OCI-LY3 (cell line): ENCODE measurements at regions not wholly inside any gene's neighbourhood (a gene's known extent, or its start where the extent isn't known, plus 50 kb on each side); places are given as distances from the start of the nearest gene placed in this dataset.
"Not testable (repeated sequence)": the region's sequence is repeated elsewhere in the genome, so short reads cannot be mapped to it uniquely, and the experiment has no call there.

Experiments
- H2AFZ ChIP-seq: fragments of 200-600, 300-600 bp; shearing (Covaris generic); 2 replicates; pipeline ENCODE4 v1.6.0; 2014; ENCODE audit warnings: antibody characterized with exemption, low read depth, low read length
- H3K27ac ChIP-seq: fragments of 200-600, 300-600 bp; sonication (generic); 2 replicates; pipeline ENCODE4 v1.5.1; 2014; ENCODE audit warnings: mild to moderate bottlenecking, low read length, moderate library complexity, mixed read lengths
- H3K27me3 ChIP-seq: fragments of 200-600, 300-600 bp; sonication (generic); 2 replicates; pipeline ENCODE4 v1.6.1; 2014; ENCODE audit warnings: low read depth, low read length, mixed read lengths
- H3K36me3 ChIP-seq: fragments of 200-600, 300-600 bp; sonication (generic); replicated peaks from 2 replicates; pipeline ENCODE3; 2014; ENCODE audit warnings: low read depth, low read length, mixed read lengths
- H3K4me1 ChIP-seq: fragments of 300-600, 200-600 bp; sonication (generic); 2 replicates; pipeline ENCODE4 v1.6.1; 2014; ENCODE audit warnings: low read length, mixed read lengths
- H3K4me2 ChIP-seq: fragments of 200-600, 300-600 bp; sonication (generic); 2 replicates; pipeline ENCODE4 v1.6.1; 2014; ENCODE audit warnings: low read length, mixed read lengths
- H3K4me3 ChIP-seq: fragments of 300-600, 200-600 bp; sonication (generic); 2 replicates; pipeline ENCODE4 v1.5.1; 2014; ENCODE audit warnings: antibody characterized with exemption, mild to moderate bottlenecking, low read length, moderate library complexity
- H3K79me2 ChIP-seq: fragments of 300-600, 200-600 bp; shearing (Covaris generic); 2 replicates; pipeline ENCODE4 v1.6.1; 2014; ENCODE audit warnings: mild to moderate bottlenecking, low read length, mixed read lengths
- H3K9ac ChIP-seq: fragments of 300-600, 200-600 bp; shearing (Covaris generic); 2 replicates; pipeline ENCODE4 v1.6.0; 2014; ENCODE audit warnings: mild to moderate bottlenecking, low read length, moderate library complexity
- H3K9me3 ChIP-seq: fragments of 200-600, 300-600 bp; shearing (Covaris generic); 2 replicates; pipeline ENCODE4 v1.6.1; 2014; ENCODE audit warnings: low read length, mixed read lengths; ENCODE audit not compliant: insufficient read depth
- H4K20me1 ChIP-seq: fragments of 200-600, 300-600 bp; sonication (generic); 2 replicates; pipeline ENCODE4 v1.6.1; 2016; ENCODE audit warnings: low read length, mixed read lengths; ENCODE audit not compliant: insufficient read depth
- CTCF ChIP-seq: fragments of 200-600, 300-600 bp; sonication (generic); IDR thresholded peaks from 2 replicates; pipeline ENCODE4 v1.5.1; 2014; ENCODE audit warnings: antibody characterized with exemption, low read length, low read depth
- EZH2phosphoT487 ChIP-seq: fragments of 200-600 bp; shearing (Covaris generic); IDR thresholded peaks from 2 replicates; pipeline ENCODE4 v1.6.1; 2018; ENCODE audit warnings: antibody characterized with exemption, mixed run types, low read depth

- Histone ChIP-seq H3K27ac (no peak overlapping the region), H2AFZ (no peak overlapping the region), H3K79me2 (no peaks in the 10 kb centered on the region), H3K36me3 (no peaks in the 10 kb centered on the region), H3K4me3 (no peak overlapping the region), H3K4me1 (0 out of 2 replicates have a peak, but pooled peaks cover 6% of the 10 kb centered on the region), H3K9me3 (no peaks in the 10 kb centered on the region), H3K4me2 (no peak overlapping the region), H3K9ac (no peak overlapping the region), H3K27me3 (no peaks in the 10 kb centered on the region), H4K20me1 (no peaks in the 10 kb centered on the region)
- no peak for TF ChIP-seq CTCF
Observed at GRCh38 chr1:79896140-79896539, 889.6 kb upstream of the ADGRL4 start.

GRCh38 chr1:79895573-79895972 lies 889.0 kb upstream of the ADGRL4 start:
- no peak overlapping the region for H3K9ac ChIP-seq
- no peaks in the 10 kb centered on the region for H3K79me2 ChIP-seq
- H3K36me3 ChIP-seq: no peaks in the 10 kb centered on the region
- no peaks in the 10 kb centered on the region for H3K27me3 ChIP-seq
- no peaks in the 10 kb centered on the region for H4K20me1 ChIP-seq
- no peak overlapping the region for H3K27ac ChIP-seq
- 0 out of 2 replicates have a peak, but pooled peaks cover 6% of the 10 kb centered on the region for H3K4me1 ChIP-seq
- no peak overlapping the region for H3K4me3 ChIP-seq
- no peak overlapping the region for H2AFZ ChIP-seq
- no peak for TF ChIP-seq EZH2phosphoT487
- no peak for TF ChIP-seq CTCF
- H3K9me3 ChIP-seq: no peaks in the 10 kb centered on the region
- H3K4me2 ChIP-seq: no peak overlapping the region

- not testable (repeated sequence) for H3K9me3 ChIP-seq, H3K4me3 ChIP-seq, H2AFZ ChIP-seq
Observed at GRCh38 chr1:79894129-79894528, 887.6 kb upstream of the ADGRL4 start.

GRCh38 chr1:79887059-79887458 lies 880.5 kb upstream of the ADGRL4 start:
- no peak overlapping the region for H3K4me2 ChIP-seq

More at GRCh38 chr1:79894129-79894528, 887.6 kb upstream of the ADGRL4 start:
- not testable (repeated sequence) for H3K27ac ChIP-seq, H3K27me3 ChIP-seq, H4K20me1 ChIP-seq, H3K4me2 ChIP-seq, H3K79me2 ChIP-seq, H3K9ac ChIP-seq, H3K36me3 ChIP-seq, H3K4me1 ChIP-seq

More at GRCh38 chr1:79887059-79887458, 880.5 kb upstream of the ADGRL4 start:
- Histone ChIP-seq H2AFZ (no peak overlapping the region), H3K9me3 (no peaks in the 10 kb centered on the region), H3K27ac (no peak overlapping the region), H3K4me1 (no peaks in the 10 kb centered on the region), H3K79me2 (no peaks in the 10 kb centered on the region), H3K9ac (no peak overlapping the region), H3K27me3 (no peaks in the 10 kb centered on the region), H3K4me3 (no peak overlapping the region), H4K20me1 (no peaks in the 10 kb centered on the region), H3K36me3 (no peaks in the 10 kb centered on the region)
- TF ChIP-seq EZH2phosphoT487 (no peak), CTCF (no peak)
